Neural progenitor cell (in vitro differentiated cells): ENCODE measurements at regions not wholly inside any gene's neighbourhood (a gene's known extent, or its start where the extent isn't known, plus 50 kb on each side); places are given as distances from the start of the nearest gene placed in this dataset.

Experiments used
- EZH2phosphoT487 ChIP-seq: fragments of 200-600 bp; sonication (generic); IDR thresholded peaks from 2 replicates; pipeline ENCODE4 v1.6.1; 2017; ENCODE audit warnings: antibody characterized with exemption
- TF ChIP-seq, protein P1 (sequence below): fragments of 200-600 bp; sonication (generic); IDR thresholded peaks from 2 replicates; pipeline ENCODE4 v1.5.1; 2017; ENCODE audit warnings: antibody characterized with exemption, mild to moderate bottlenecking

DNA sequence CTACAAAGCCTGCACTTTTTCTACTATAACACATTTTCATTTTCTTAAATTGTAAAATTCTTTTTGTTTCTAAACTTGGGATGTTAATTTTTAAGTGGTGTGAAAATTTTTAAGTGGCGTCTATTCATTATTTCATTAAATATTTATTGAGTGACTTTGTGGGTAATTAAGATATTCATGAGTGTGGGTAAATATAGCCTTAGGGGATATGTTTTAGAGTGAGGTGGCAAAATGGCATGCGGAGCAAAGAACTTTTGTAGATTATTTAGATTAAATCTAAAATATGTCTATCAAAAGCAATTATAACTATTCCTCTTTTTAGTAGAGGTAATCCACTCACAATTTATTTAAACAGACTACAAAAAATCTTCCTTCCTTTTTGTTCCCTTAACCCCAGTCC is 188.4 kb downstream of the PCSK1 start:
- TF ChIP-seq, protein P1, sequence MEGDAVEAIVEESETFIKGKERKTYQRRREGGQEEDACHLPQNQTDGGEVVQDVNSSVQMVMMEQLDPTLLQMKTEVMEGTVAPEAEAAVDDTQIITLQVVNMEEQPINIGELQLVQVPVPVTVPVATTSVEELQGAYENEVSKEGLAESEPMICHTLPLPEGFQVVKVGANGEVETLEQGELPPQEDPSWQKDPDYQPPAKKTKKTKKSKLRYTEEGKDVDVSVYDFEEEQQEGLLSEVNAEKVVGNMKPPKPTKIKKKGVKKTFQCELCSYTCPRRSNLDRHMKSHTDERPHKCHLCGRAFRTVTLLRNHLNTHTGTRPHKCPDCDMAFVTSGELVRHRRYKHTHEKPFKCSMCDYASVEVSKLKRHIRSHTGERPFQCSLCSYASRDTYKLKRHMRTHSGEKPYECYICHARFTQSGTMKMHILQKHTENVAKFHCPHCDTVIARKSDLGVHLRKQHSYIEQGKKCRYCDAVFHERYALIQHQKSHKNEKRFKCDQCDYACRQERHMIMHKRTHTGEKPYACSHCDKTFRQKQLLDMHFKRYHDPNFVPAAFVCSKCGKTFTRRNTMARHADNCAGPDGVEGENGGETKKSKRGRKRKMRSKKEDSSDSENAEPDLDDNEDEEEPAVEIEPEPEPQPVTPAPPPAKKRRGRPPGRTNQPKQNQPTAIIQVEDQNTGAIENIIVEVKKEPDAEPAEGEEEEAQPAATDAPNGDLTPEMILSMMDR: no peak
- no peak for TF ChIP-seq EZH2phosphoT487
